ENCODE measurements at regions not wholly inside any gene's neighbourhood (a gene's known extent, or its start where the extent isn't known, plus 50 kb on each side); places are given as distances from the start of the nearest gene placed in this dataset.

DNA sequence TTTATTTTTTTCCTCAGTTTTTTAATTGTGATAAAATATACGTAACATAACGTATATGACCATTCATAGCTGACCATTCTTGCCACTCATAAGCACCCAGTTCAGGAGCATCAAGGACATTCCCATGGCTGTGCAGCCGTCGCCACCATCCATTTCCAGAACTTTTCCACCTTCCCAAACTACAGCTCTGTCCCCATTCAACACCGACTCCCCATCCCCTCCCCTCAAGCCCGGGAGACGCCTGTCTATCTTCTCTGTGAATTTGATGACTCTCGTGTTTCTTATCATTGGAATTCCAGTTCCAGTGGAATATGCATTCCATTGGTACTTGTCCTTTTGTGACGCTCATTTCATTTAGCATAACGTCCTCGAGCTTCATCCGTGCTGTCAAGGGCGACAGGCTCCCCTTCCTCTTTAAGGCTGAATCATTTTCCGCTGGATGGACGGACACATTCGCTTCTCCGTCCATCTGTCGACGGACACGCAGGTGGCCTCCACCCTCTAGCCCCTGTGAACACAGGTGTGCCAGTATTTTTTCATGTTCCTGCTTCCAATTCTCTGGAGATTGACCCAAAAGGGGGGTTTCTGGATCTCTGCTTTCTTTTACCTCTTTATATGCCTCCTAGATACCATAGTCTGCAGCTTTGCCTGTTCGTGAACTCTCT, 88.1 kb downstream of the YTHDF1 start:
- no peak for DNase-seq

DNA sequence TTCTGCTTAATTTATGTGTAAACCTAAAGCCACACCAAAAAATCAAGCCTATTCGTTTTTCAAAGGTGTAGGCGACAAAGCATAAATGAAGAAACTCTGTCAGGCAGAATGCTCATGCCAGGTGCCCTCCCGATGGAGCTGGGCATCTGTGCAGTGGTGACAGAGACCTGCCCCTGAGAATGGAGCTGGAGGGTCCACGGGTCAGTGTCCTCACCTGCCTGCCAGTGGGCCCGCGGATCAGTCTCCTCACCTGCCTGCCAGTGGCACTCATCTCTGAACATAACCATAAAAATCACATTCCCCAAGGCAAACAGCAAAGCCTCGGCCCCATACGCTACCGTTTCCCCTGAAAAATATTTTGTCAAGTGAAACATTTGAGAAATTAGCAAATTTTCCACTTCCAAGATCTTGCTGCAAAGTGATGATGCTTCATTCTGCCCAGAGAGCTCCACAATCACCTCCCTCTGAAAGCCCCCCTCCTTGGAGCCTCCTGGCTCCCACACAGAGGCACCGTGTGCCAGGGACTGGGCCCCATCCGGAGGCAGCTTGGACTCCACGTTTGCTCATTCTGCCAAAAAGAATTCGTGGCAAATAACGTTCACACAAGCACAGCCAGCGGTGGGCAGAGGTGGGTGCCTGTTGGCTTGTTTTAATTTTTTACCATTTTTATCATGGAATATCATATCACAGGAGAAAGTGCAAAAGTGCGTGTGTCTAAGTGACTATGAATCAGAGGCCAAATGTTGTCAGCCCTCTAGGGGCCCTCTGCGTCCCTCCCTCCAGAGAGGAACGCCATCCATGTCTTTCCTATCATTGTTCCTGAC, 88.8 kb downstream of the YTHDF1 start:
- DNase-seq = no peak

DNA sequence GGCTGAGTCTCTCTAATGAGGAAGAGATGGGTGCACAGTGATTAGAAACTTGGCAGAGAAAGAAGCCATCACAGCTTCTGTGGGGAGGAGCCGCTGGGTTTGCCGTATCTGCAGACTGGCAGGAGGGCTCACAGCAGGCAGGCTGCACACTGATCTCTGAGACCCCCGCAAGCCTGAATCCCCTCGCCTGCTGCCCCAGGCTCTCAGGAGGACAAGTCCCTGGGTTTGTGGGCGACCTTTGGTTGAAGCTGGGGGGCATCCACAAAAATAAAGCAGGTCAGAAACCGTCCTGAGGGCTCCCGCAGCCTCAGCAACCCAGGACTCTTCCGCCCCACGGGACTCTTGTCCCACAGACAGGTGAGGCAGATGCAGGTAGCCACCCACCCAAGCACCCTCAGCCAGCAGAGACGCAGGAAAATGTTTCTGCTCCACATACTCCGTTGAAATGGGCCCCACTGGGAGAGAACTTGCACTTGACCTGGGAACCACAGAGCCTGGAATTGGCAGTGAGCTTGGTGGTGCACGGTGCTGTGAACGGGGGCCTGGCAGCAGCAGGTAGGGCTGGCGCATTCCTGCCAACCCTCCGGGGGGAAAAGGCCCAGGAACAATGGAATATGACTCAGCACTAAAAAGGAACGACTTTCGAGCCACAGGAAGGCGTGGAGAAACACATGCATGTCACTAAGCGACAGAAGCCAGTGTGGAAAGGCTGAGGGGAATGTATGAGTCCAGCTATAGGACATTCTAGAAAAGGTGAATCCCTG, 89.9 kb downstream of the YTHDF1 start:
- no peak for DNase-seq

DNA sequence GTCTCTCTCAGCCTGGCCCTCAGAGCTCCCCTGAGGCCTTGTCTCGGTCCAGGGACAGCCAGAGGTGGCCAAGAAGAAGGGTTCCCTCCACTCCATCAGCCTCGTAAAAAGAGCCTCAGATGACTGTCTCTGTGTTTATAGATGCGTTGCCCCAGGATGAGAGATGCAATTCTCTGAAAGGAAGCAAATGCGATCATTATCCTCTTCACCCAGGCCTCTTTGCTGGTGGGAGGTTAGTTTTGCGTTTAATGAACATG, 90.4 kb downstream of the YTHDF1 start:
- DNase-seq = no peak

DNA sequence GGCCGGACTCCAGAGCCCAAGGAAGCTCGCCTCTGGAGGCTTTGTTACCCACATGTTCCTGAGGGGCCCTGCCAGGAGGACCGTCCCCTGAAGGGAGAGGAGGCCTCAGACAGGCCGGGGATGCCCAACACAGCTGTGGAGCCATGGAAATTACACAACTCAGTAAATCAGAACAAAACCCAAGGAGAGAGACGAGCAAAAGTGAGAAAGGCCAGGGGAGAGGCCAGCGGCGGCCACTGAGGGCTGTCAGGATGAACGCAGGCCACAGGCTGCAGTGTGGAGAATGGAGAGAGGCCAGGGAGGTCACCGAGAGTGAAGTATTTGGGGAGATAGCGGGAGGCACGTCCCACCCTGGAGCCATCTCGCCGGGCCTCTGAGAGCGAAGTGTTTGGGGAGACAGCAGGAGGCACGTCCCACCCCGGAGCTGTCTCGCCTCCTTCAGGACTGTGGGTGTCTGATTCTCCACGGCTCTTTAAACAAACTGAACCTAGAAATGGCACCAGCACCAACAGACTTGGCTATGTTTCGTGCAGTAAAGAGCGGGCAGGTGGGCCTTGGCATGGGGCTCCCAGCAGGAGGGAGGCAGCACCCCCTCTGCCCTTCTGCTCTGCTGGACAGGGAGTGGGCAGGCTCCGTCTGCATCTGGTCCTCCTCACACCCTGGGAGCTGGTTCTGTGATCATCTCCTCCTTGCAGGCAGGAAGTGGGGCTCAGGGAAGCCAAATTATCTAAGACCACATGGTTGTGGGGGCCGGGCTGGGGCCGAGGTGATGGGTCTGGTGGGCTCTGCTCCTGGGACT, 91.0 kb downstream of the YTHDF1 start:
- DNase-seq = no peak

- no peak for DNase-seq
Observed at GRCh38 chr20:63124092-63124781, 91.7 kb downstream of the YTHDF1 start.

DNA sequence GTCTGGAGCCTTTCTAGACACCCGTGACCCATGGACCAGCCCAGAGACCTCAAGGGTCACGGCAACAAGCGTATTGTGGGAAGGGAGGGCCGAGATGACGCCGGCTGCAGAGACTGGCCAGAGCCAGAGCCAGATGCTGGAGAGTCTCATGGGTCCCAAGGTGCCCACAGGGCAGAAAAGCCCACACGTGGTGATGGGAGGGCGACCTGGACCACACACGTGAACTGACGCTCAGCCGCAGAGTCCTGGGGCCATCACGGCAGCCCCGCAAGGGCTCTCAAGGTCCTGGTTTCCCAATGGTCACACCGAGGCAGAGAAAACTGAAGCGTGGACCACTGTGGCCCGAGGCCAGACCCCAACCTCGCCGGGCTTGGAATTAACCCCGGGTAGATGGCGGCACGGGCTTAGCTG, 92.6 kb downstream of the YTHDF1 start:
- no peak for DNase-seq

- no peak for DNase-seq
Observed at GRCh38 chr20:63122626-63123025, 93.3 kb downstream of the YTHDF1 start.

DNA sequence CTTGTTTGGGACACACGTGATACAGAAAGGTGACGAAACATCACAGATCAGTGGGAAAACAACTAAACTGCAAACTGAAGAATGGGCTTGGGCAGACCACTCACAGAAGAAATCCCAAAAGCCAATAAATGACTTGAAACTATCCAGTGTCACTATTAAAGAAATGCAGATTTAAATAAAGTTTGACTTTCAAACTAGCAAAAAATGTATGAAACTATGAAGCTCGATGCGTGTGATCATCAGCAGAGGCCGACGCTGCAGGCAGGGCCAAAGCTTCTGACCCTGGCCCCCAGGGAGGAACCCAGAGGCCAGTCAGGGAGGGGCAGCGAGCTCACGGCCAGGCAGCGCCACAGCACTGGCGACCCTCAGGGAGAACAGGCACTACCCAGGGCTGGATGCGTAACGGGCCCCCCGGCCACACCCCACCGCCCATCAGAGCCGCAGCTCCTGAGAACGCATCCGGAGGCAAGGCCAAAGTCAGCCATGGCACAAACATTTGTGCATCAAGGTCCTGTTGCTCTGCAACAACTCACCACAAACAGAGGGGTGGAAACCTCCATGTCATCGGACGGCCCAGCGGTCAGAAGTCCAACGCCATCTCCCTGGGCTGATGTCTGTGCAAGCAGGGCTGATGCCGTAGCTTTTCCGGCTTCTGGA, 94.1 kb downstream of the YTHDF1 start:
- DNase-seq = no peak

- DNase-seq = peak; percentile 2
Observed at GRCh38 chr20:63121246-63121645, 94.7 kb downstream of the YTHDF1 start.

DNA sequence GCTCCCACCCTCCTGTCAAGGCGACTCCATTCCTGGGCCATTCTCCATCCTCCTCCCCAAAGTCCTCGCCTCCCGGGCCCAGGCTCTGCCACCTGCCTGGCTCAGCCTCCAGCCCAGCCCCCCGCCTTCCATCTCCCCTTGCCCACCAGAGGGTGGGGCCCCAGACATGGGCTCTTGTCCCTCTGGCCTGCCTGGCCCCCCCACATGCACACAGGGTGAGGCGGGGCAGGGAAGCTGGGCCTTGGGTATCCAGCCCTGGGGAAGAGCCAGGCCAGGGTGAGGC, 95.2 kb downstream of the YTHDF1 start:
- peak; percentile 7 for DNase-seq

- no peak for DNase-seq
Observed at GRCh38 chr20:63119963-63120807, 95.7 kb downstream of the YTHDF1 start.

DNA sequence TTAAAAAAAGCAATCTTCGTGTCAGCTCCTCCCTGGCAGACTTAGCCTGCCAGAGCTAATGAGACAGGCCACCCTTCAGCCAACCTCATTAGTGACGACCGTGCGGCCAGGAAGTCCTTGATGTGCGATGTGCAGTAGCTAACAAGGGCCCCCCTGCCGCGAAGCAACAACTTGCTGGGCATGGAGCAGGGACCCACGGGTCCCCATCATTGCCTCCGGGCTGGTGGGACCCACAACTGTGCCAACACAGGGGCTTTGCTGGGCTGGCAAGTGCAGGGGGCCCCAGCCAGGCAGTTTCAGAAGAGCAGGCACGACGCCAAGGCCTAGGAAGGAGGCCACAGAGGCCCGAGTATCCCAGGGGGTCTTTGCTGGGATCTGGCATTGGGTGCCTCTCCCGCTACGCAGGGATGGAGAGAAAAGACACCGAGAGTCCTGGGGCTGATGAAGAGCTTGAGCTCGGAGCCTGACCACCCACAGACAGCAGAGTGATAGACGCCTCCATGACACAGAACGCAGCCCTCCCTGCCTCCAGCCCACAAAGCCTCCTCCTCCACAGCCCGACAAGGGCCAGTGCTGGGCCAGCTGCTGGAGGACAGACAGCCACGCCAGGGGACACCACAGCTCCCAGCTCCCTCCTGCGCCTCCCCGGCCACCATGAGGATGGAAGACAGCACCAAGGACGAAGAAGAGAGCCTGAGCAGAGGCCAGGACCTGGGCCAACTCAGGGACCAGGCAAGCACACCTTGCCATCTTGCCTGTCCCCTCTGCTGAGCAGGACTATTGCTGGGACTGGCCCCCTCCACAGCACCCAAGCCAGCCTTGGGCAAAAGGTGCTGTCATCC, 96.6 kb downstream of the YTHDF1 start:
- no peak for DNase-seq

GRCh38 chr20:63118303-63119120, 97.4 kb downstream of the YTHDF1 start:
- DNase-seq = no peak

DNA sequence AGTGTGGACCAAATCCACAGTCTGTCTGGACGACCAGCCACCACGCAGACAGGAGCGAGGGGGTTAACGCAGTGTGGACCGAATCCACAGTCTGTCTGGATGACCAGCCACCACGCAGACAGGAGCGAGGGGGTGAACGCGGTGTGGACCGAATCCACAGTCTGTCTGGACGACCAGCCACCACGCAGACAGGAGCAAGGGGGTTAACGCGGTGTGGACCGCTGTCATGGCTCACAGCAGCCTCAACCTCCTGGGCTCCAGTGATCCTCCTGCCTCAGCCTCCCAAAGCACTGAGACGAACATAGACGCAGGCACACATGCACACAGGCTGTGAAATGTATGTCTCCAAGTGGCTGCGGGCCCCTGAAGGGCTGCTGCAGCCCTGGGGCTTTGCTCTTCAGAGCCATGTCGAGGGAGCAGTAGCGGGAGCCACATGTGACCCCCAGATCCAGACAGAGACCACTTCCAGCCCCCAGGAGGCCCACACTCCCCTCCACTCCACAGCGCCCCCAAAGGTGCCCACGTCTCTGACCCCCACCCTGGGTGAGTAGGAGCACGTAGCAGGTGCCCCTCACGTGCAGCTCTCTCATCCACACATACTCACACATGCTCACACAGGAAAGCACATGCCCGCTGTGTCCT, 98.1 kb downstream of the YTHDF1 start:
- DNase-seq = peak; percentile 5

DNA sequence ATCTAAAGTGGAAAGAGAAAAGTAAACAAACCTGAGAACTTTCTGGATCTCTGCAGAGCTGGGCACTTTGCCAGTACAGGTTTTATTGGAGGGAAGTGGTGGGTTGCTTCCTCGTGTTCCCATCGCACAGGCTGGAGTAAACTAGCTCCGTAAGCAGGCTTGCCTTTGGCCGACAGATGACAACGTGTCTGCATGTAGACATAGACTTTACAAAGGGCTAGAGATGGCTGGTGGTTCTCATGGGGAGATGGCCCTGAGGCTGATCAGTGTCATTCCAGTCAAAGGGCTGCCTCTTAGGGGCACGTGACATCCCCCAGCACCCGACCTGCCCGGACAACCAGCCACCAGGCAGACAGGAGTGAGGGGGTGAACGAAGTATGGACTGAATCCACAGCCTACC, 98.8 kb downstream of the YTHDF1 start:
- DNase-seq = no peak

DNA sequence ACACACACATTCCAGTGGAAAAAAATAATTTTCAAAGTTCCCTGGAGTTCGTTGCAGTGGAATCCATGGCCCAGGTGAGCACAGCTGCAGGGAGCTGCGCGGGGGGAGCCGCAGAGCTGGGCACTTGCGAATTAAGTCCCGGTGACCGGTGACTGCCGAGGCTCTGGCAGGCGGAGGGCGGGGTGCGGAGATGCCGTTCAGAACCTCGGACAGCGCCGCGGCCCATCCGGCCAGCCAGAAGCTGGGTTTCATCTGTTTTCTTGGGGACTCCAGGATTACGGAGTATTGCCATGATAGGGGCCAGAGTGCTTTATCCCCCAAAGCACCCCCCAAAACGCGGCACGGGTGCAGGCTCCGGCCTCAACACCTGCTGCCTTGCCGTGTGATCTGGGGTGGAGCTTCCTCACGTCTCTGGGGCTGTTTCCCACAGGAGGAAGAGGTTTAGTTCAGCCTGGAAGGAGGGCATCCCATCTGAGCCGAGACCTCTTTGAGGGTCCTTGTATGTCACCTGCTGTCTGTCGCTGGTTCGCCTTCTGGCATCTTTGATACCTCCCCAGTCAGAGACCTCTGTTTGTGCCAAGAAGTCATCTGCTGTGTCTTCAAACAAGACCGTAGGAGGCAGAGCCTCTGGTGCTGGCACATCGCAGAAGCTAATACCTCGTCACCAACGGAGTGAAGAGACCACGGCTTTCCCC, 99.4 kb downstream of the YTHDF1 start:
- peak; percentile 8 for DNase-seq
